B cell (primary cell): ENCODE measurements at regions not wholly inside any gene's neighbourhood (a gene's known extent, or its start where the extent isn't known, plus 50 kb on each side); places are given as distances from the start of the nearest gene placed in this dataset.

Experiments used
- ATAC-seq: fragments of 200-7000 bp; cut with Tn5 transposase; one replicate; pipeline ENCODE4 v1.10.0; 2021; ENCODE audit warnings: low read depth, mild to moderate bottlenecking, moderate number of reproducible peaks, moderate library complexity
- CTCF ChIA-PET: fragments of 350-600 bp; sonication (Branson Sonifier 250); formaldehyde crosslinking; loops from one replicate; lab custom pipeline; 2021; ENCODE audit warnings: antibody characterized with exemption, inconsistent platforms; lab: Charles Lee
- POLR2A ChIA-PET: fragments of 350-600 bp; sonication (Branson Sonifier 250); formaldehyde crosslinking; loops from one replicate; lab custom pipeline; 2021; ENCODE audit warnings: antibody characterized with exemption; lab: Charles Lee
- DNase-seq: peaks from one replicate; pipeline ENCODE4 v3.0.0; 2013
- H2AFZ ChIP-seq: 2 replicates; pipeline ENCODE4 v1.6.1; 2012; ENCODE audit warnings: mild to moderate bottlenecking, low read depth, low read length; ENCODE audit not compliant: insufficient read depth, poor library complexity, severe bottlenecking
- H3K27ac ChIP-seq, 2 donors: 1 replicate in 1 of 2; 2 replicates in 1 of 2; pipeline ENCODE4 v1.5.1; 2012 to 2013; ENCODE audit warnings: low read length in 2 of 2, mild to moderate bottlenecking in 2 of 2, moderate library complexity in 1 of 2
- H3K27me3 ChIP-seq, 4 experiments: fragments of 200-600 bp in 1 of 4; sonication (generic) in 1 of 4; replicated peaks in 1 of 4; 1 replicate in 2 of 4; 2 replicates in 2 of 4; pipeline versions ENCODE4 v1.6.1 to v1.7.0; 2013 to 2016; ENCODE audit warnings: low read length in 3 of 4, mild to moderate bottlenecking in 2 of 4, mixed read lengths in 1 of 4, moderate library complexity in 1 of 4; ENCODE audit not compliant: insufficient read depth in 4 of 4, control insufficient read depth in 3 of 4; ENCODE audit errors: control extremely low read depth in 1 of 4
- H3K36me3 ChIP-seq, 2 experiments: replicated peaks in 1 of 2; 1 replicate in 1 of 2; 2 replicates in 1 of 2; pipeline versions ENCODE4 v1.6.1 to v1.7.1; 2013; ENCODE audit warnings: low read length in 1 of 2; ENCODE audit not compliant: insufficient read depth in 2 of 2, control insufficient read depth in 1 of 2; ENCODE audit errors: control extremely low read depth in 1 of 2, extremely low read depth in 1 of 2
- H3K4me1 ChIP-seq, 2 donors: fragments of 200-600 bp in 1 of 2; sonication (generic) in 1 of 2; 1 replicate in 1 of 2; 2 replicates in 1 of 2; pipeline versions ENCODE4 v1.5.1 to v1.6.1; 2013 to 2017; ENCODE audit warnings: low read length in 2 of 2; ENCODE audit not compliant: control insufficient read depth in 2 of 2, insufficient read depth in 2 of 2
- H3K4me2 ChIP-seq: replicated peaks from 2 replicates; pipeline ENCODE3; 2012; ENCODE audit warnings: mild to moderate bottlenecking, low read depth, low read length; ENCODE audit not compliant: poor library complexity, severe bottlenecking
- H3K4me3 ChIP-seq, 5 experiments: fragments of 200-600 bp in 1 of 5; sonication (generic) in 1 of 5; 1 replicate in 3 of 5; 2 replicates in 2 of 5; pipeline versions ENCODE4 v1.5.1 to v1.7.0; 2011 to 2016; ENCODE audit warnings: low read length in 4 of 5, mild to moderate bottlenecking in 4 of 5, low read depth in 2 of 5, control low read depth in 1 of 5, moderate library complexity in 1 of 5; ENCODE audit not compliant: insufficient read depth in 1 of 5; ENCODE audit errors: control extremely low read depth in 1 of 5, extremely low read depth in 1 of 5
- H3K79me2 ChIP-seq: fragments of 200-600 bp; sonication (generic); one replicate; pipeline ENCODE4 v1.6.0; 2016; ENCODE audit warnings: low read length; ENCODE audit not compliant: control insufficient read depth, insufficient read depth
- H3K9ac ChIP-seq: fragments of 200-600 bp; sonication (generic); 2 replicates; pipeline ENCODE4 v1.6.1; 2017; ENCODE audit warnings: mild to moderate bottlenecking, low read length, moderate library complexity
- H3K9me3 ChIP-seq, 3 donors: one replicate each; pipeline versions ENCODE4 v1.6.1 to v1.7.1; 2013; ENCODE audit warnings: low read length in 2 of 3; ENCODE audit not compliant: control insufficient read depth in 2 of 3, insufficient read depth in 1 of 3; ENCODE audit errors: control extremely low read depth in 1 of 3
- H4K20me1 ChIP-seq: 2 replicates; pipeline ENCODE4 v1.6.0; 2012; ENCODE audit warnings: mild to moderate bottlenecking, low read length; ENCODE audit not compliant: insufficient read depth, control insufficient read depth, poor library complexity, severe bottlenecking
- H3K27ac Mint-ChIP-seq: one replicate; pipeline ENCODE4 v1.8.0; 2021; ENCODE audit warnings: mixed read lengths
- H3K27me3 Mint-ChIP-seq: one replicate; pipeline ENCODE4 v1.8.0; 2021; ENCODE audit warnings: mixed read lengths
- H3K4me1 Mint-ChIP-seq: one replicate; pipeline ENCODE4 v1.8.0; 2021; ENCODE audit warnings: mixed read lengths
- H3K4me3 Mint-ChIP-seq: one replicate; pipeline ENCODE4 v1.8.0; 2021; ENCODE audit warnings: mixed read lengths
- H3K9me3 Mint-ChIP-seq: one replicate; pipeline ENCODE4 v1.8.0; 2022; ENCODE audit warnings: mixed read lengths; ENCODE audit not compliant: insufficient read depth
- EZH2 ChIP-seq: IDR thresholded peaks from 2 replicates; pipeline ENCODE4 v1.6.1; 2012; ENCODE audit warnings: borderline replicate concordance, low read depth, mild to moderate bottlenecking, moderate library complexity, low read length; ENCODE audit not compliant: insufficient read depth, poor library complexity, severe bottlenecking
- WGBS: methylation state at CpG from one replicate; pipeline ENCODE4 v1.1.5; 2013; ENCODE audit warnings: missing lambda C conversion rate; ENCODE audit not compliant: insufficient coverage; 5-methylcytosine and 5-hydroxymethylcytosine counted together
- intact Hi-C: fragments of 100-400 bp; cut with micrococcal nuclease; formaldehyde crosslinking; loops from one replicate; pipeline ENCODE4 v1.10.0; 2022
- TF ChIP-seq, protein P1 (sequence below): fragments of 200-600 bp; IDR thresholded peaks from one replicate; pipeline ENCODE4 v1.8.0; 2022; ENCODE audit warnings: antibody characterized with exemption, mild to moderate bottlenecking

DNA sequence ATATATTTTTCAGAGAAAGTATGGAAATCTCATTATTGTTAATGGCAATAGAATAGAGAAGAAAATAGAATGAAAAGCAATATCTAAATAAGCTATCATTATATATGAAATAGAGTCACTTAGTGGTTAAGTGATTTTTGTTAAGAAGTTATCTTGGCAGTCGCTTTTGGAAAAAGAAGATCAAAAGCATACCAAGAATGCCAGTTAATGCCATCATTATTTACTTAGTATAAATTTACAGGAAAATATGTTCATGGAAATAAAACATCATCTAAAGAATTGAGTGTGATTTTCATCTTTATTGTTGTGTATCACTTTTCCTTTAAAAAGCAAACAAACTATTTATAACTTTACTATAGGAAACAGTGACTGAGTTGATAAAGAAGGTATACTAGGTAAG, 85.3 kb upstream of the GPR101 start:
- Histone ChIP-seq H3K4me1 (no peaks in the 10 kb centered on the region), H3K4me2 (no peak overlapping the region), H3K9ac (no peak overlapping the region), H4K20me1 (no peaks in the 10 kb centered on the region), H3K27me3 (no peaks in the 10 kb centered on the region), H2AFZ (no peak overlapping the region), H3K9me3 (peaks cover 0 to 3% (median 0%) of the 10 kb centered on the region in 3 donors), H3K27ac (no peak overlapping the region), H3K79me2 (no peaks in the 10 kb centered on the region), H3K4me3 (no peak overlapping the region), H3K36me3 (no peaks in the 10 kb centered on the region)
- Mint-ChIP-seq H3K27me3 (peaks cover 6% of the 10 kb centered on the region), H3K4me3 (no peak overlapping the region), H3K27ac (no peak overlapping the region), H3K9me3 (no peaks in the 10 kb centered on the region), H3K4me1 (no peaks in the 10 kb centered on the region)
- ATAC-seq = no peak
- CTCF ChIA-PET = no interaction called here
- WGBS = no CpG with 5 or more reads among the region's 1 CpG
- DNase-seq = no peak
- intact Hi-C loops = no loop called here
- POLR2A ChIA-PET = no interaction called here
- TF ChIP-seq, protein P1, sequence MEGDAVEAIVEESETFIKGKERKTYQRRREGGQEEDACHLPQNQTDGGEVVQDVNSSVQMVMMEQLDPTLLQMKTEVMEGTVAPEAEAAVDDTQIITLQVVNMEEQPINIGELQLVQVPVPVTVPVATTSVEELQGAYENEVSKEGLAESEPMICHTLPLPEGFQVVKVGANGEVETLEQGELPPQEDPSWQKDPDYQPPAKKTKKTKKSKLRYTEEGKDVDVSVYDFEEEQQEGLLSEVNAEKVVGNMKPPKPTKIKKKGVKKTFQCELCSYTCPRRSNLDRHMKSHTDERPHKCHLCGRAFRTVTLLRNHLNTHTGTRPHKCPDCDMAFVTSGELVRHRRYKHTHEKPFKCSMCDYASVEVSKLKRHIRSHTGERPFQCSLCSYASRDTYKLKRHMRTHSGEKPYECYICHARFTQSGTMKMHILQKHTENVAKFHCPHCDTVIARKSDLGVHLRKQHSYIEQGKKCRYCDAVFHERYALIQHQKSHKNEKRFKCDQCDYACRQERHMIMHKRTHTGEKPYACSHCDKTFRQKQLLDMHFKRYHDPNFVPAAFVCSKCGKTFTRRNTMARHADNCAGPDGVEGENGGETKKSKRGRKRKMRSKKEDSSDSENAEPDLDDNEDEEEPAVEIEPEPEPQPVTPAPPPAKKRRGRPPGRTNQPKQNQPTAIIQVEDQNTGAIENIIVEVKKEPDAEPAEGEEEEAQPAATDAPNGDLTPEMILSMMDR = no peak
- no peak for TF ChIP-seq EZH2

DNA sequence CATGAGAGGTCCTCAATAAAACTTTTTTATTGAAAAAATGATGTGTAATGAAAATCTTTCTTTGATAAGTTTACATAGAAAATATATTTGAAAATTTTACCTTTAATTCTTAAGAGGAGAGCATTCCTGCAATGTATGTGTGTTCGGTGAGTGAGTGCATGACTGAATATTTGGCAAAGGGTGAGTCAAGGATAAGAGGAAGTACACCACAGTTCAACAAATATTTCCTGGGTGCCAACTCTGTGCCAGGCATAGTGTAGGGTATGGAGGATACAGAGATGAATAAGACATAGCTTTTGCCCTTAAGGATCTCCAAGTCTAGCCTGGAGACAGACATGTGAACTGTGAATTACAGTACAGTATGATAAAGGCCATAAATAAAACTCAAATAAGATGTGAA, 84.7 kb upstream of the GPR101 start:
- no peaks in the 10 kb centered on the region for H3K9me3 Mint-ChIP-seq
- Histone ChIP-seq H3K4me1 (no peaks in the 10 kb centered on the region), H3K27ac (no peak overlapping the region), H2AFZ (no peak overlapping the region), H3K4me2 (no peak overlapping the region), H3K9ac (no peak overlapping the region), H4K20me1 (no peaks in the 10 kb centered on the region), H3K9me3 (peaks cover 0 to 3% (median 0%) of the 10 kb centered on the region in 3 donors), H3K79me2 (no peaks in the 10 kb centered on the region), H3K4me3 (no peak overlapping the region), H3K27me3 (no peaks in the 10 kb centered on the region), H3K36me3 (no peaks in the 10 kb centered on the region)
- no peak overlapping the region for H3K4me3 Mint-ChIP-seq
- no CpG with 5 or more reads among the region's 1 CpG for WGBS
- no peaks in the 10 kb centered on the region for H3K4me1 Mint-ChIP-seq
- ATAC-seq (no peak), DNase-seq (no peak)
- H3K27ac Mint-ChIP-seq = no peak overlapping the region
- peaks cover 6% of the 10 kb centered on the region for H3K27me3 Mint-ChIP-seq
- intact Hi-C loops = no loop called here
- POLR2A ChIA-PET = no interaction called here
- CTCF ChIA-PET = no interaction called here
- TF ChIP-seq EZH2 = no peak
- TF ChIP-seq, protein P1 = no peak
